Kidney epithelial cell (primary cell): ENCODE measurements at regions not wholly inside any gene's neighbourhood (a gene's known extent, or its start where the extent isn't known, plus 50 kb on each side); places are given as distances from the start of the nearest gene placed in this dataset.

Experiments
- DNase-seq: peaks from one replicate; pipeline ENCODE4 v3.0.0-alpha.2; 2010; ENCODE audit warnings: low read depth
- H3K27me3 ChIP-seq: 2 replicates; pipeline ENCODE4 v1.6.0; 2011; ENCODE audit warnings: low read length; ENCODE audit not compliant: control insufficient read depth, insufficient read depth
- H3K36me3 ChIP-seq: 2 replicates; pipeline ENCODE4 v1.5.1; 2011; ENCODE audit warnings: low read length; ENCODE audit not compliant: control insufficient read depth, insufficient read depth
- H3K4me3 ChIP-seq: 2 replicates; pipeline ENCODE4 v1.5.1; 2011; ENCODE audit warnings: low read depth, mild to moderate bottlenecking, control low read depth, low read length
- CTCF ChIP-seq: IDR thresholded peaks from 2 replicates; pipeline ENCODE4 v1.5.1; 2011; ENCODE audit warnings: mild to moderate bottlenecking, moderate library complexity, low read length, control low read depth, inconsistent platforms; ENCODE audit not compliant: insufficient read depth, poor library complexity, severe bottlenecking

- Histone ChIP-seq H3K4me3 (no peak overlapping the region), H3K36me3 (no peaks in the 10 kb centered on the region), H3K27me3 (no peaks in the 10 kb centered on the region)
- DNase-seq, result no peak
- peak; percentile 7 for TF ChIP-seq CTCF
Observed at GRCh38 chr12:11513288-11513687, 117.9 kb upstream of the PRB2 start.

GRCh38 chr12:11517080-11517479, 121.7 kb upstream of the PRB2 start:
- H3K4me3 ChIP-seq, result no peak overlapping the region
- no peak for TF ChIP-seq CTCF
- H3K27me3 ChIP-seq, result no peaks in the 10 kb centered on the region
- H3K36me3 ChIP-seq, result no peaks in the 10 kb centered on the region
- no peak for DNase-seq

GRCh38 chr12:11524446-11524845, 125.0 kb upstream of the ETV6 start:
- DNase-seq, result no peak
- no peak for TF ChIP-seq CTCF
- Histone ChIP-seq H3K36me3 (no peaks in the 10 kb centered on the region), H3K27me3 (no peaks in the 10 kb centered on the region), H3K4me3 (no peak overlapping the region)

GRCh38 chr12:11534064-11534463, 115.4 kb upstream of the ETV6 start:
- no peak for TF ChIP-seq CTCF
- Histone ChIP-seq H3K27me3 (peaks cover 3% of the 10 kb centered on the region), H3K36me3 (no peaks in the 10 kb centered on the region), H3K4me3 (no peak overlapping the region)
- no peak for DNase-seq

- no peak for DNase-seq
Observed at GRCh38 chr12:11535127-11535526, 114.3 kb upstream of the ETV6 start.

GRCh38 chr12:11539156-11539555, 110.3 kb upstream of the ETV6 start:
- Histone ChIP-seq H3K27me3 (no peaks in the 10 kb centered on the region), H3K4me3 (no peak overlapping the region), H3K36me3 (no peaks in the 10 kb centered on the region)
- DNase-seq, result no peak
- TF ChIP-seq CTCF, result no peak

More at GRCh38 chr12:11535127-11535526, 114.3 kb upstream of the ETV6 start:
- no peak for TF ChIP-seq CTCF
- Histone ChIP-seq H3K27me3 (peaks cover 3% of the 10 kb centered on the region), H3K4me3 (no peak overlapping the region), H3K36me3 (no peaks in the 10 kb centered on the region)
